NCI-H128 (cell line): ENCODE measurements at regions not wholly inside any gene's neighbourhood (a gene's known extent, or its start where the extent isn't known, plus 50 kb on each side); places are given as distances from the start of the nearest gene placed in this dataset.

ENCODE experiments used
- DNase-seq: peaks from one replicate; lab custom pipeline; 2025; ENCODE audit not compliant: unreplicated experiment; lab: John Stamatoyannopoulos, UW

- DNase-seq = no peak
Observed at GRCh38 chr3:176798680-176799079, 398.6 kb downstream of the TBL1XR1 start.

- DNase-seq = no peak
Observed at GRCh38 chr3:176796371-176796770, 400.9 kb downstream of the TBL1XR1 start.

GRCh38 chr3:176795891-176796290 lies 401.4 kb downstream of the TBL1XR1 start:
- DNase-seq = no peak

DNA sequence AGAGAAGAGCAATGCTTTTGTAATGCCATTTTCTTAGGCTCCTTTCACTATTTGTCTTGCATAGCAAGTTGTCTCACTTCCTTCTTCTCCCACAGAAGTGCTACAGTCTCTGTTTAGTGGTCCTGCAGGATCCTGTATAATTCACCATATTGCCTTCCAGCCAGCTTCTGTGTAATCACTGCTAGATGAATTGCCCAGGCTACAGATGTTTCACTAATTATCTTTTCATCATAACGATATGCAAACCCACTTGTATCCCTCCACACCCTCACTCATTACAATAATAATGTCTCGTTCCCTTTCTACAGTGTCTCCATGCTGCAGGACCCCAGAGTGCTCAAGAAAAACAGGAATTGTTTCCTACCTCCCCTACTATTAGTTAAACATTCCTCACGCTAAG lies 402.9 kb downstream of the TBL1XR1 start:
- no peak for DNase-seq

GRCh38 chr3:176789947-176790346 lies 407.3 kb downstream of the TBL1XR1 start:
- DNase-seq = no peak

DNA sequence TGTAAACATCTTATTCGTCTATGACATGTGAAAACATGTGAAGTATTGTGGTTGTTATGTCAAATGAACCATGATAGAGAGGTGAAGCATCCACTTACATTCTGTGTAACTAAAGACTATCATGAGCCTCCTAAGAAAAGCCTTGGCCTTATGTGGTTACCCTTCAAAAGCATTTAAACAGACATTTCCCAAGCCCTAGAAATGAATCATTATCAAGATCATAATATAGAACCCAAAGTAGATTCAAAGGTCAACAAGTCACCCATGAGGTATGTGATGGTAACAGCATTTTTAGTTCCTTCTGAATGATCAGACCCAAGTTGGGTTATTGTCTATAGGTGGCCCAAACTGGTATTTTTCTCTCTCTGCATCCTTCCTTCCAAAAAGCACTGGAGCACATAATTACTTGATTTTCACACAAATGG lies 408.0 kb downstream of the TBL1XR1 start:
- DNase-seq = no peak

DNA sequence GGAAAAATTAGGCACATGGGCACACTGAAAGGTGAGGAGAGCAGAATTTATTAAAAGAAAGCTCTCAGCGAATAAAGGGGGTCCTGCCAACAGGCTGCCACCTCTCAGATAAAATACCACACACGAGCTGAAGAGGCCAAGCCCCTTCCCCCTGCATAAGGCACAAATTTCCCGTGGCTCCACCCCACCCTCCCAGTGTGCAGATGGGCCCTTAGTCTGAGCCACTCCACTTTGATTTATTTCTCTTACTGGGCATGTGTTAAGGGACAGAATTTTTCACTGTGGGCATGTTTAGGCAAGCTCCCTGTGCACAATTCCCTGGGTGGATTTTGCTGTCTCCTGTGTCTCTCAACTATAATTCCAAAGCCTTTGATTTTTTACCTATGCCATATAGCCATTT lies 409.8 kb downstream of the TBL1XR1 start:
- DNase-seq = no peak

DNA sequence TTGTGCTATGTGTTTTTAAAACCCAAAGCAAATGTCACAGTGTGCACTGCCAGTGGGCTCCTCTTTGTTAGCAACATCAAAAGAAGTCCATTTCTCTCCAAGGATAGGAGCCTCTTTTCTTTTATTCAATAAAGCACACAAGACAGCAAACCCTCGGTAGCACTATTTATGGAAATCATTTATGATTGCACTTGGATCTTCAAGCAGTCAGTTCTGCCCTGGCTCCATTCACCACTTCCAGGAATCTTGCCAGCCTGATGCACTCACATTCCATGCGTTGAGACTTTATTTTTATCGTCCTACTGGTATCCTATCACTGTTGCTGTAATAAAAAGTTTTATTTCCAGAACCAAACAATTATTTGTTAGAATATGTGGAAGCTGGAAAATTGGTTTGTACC lies 412.1 kb downstream of the TBL1XR1 start:
- DNase-seq = no peak

- DNase-seq = no peak
Observed at GRCh38 chr3:176780766-176781165, 416.5 kb downstream of the TBL1XR1 start.

DNA sequence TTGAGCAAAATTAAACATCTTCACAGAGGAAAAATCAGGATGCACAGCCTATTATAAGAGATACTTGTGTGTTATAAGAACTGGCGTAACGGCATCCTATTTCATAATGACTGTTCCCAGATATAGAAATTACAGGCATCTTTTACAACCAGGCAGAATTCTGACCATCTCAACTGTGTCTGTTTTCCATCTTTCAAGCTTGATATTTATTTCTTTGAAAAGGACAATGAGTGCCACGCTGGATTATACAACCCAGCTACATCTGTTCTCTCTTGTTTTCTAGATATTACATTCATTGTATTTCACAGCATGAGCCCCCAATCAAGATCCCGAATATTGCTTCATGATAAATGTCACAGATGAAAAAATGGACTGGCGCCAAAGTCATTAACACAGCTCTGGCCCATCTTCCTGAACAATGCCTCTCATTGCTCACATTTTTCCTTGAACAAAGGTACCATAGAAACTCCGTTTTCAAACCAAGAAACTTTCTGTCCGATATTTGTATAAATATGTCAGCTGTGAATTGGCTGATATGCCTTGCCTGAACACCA lies 420.6 kb downstream of the TBL1XR1 start:
- peak; percentile 57 for DNase-seq

GRCh38 chr3:176769547-176770190 lies 427.6 kb downstream of the TBL1XR1 start:
- DNase-seq = no peak

DNA sequence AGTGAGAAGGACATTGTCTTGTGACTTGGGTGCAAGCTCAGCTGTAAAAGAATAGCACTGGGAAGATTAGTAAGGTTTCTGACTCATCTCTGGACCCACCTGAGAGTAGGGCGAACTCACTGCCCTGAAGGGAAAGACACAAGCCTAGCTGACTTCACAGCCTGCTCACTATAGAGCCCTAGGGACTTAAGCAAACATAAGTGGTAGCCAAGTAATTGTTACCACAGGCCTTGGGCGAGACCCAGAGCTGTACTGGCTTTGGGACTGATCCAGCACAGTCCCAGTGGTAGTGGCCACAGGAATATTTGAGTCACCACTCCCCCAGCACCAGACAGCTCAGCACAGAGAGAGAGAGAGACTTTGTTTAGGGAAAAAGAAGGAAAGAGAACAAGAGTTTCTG lies 429.9 kb downstream of the TBL1XR1 start:
- DNase-seq = no peak

- no peak for DNase-seq
Observed at GRCh38 chr3:176766862-176767261, 430.4 kb downstream of the TBL1XR1 start.

GRCh38 chr3:176765382-176765900 lies 431.8 kb downstream of the TBL1XR1 start:
- DNase-seq = no peak

DNA sequence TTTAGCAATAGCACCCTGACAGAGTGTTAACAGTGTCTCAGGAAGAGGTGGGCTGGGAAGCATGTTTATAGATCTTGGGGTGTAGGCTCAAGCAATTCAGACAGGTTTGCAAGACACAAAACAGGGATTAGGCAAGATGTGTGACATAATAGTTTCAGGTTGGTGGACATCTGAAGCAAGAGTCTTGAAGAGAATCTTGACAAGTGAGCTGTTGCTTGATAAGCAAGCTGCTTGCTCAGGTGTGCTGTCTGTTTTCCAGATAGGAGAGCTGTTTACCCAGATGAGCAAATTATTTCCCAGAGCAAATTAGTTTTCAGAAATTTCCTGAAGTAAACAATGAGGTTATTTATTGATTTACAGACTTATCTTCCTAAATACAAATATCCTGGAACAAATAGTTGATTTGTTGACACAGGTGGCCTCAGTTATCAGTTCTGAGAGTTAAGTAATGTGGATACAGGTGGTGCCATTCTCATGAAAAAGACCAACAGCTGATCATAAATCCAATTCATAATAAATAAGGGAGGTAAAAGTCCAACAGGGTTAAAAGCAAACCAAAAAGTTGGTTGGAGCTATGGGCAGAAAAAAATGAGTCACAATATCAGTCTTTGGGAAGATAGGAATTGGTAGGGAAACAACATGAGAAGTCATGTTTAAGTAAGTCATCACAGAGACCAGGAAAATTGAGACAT lies 437.3 kb downstream of the TBL1XR1 start:
- no peak for DNase-seq

GRCh38 chr3:176757429-176757828 lies 439.9 kb downstream of the TBL1XR1 start:
- no peak for DNase-seq

DNA sequence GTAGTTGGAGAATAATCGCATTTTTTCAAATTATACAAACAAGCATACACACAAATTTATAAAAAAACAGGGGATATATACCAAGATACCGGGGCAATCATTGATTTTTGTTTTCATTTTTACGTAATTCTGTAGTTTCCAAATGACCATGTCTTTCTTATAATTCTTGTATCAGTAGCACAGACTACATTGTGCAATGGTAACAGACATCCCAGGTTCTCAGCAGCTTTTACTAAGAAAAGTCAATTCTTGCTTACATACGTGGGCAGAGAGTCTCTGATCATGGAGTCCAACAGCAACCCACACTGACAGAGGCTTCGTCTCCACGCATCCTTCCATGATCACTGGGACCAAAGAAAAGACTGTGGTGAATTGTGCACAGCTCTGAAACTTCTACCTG lies 441.3 kb downstream of the TBL1XR1 start:
- DNase-seq = no peak

DNA sequence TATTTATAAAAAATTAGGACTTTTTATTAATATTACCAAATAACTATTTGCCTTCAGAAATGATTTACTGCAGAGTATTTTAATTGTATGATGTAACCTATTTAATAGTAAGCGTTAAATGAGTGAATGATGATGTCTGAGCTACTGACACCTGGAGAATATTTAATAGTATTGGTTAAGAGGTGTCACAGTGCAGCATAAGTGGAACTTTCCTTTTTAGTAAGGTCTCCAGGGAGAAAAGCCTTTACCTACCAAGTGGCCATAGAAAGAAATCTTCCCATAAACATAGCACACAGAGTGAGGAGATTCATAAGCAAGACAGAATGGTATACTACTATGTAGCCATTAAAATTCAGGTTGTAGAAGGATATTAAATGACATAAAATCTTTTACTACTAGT lies 441.7 kb downstream of the TBL1XR1 start:
- DNase-seq = no peak

- no peak for DNase-seq
Observed at GRCh38 chr3:176741664-176742047, 455.6 kb downstream of the TBL1XR1 start.

DNA sequence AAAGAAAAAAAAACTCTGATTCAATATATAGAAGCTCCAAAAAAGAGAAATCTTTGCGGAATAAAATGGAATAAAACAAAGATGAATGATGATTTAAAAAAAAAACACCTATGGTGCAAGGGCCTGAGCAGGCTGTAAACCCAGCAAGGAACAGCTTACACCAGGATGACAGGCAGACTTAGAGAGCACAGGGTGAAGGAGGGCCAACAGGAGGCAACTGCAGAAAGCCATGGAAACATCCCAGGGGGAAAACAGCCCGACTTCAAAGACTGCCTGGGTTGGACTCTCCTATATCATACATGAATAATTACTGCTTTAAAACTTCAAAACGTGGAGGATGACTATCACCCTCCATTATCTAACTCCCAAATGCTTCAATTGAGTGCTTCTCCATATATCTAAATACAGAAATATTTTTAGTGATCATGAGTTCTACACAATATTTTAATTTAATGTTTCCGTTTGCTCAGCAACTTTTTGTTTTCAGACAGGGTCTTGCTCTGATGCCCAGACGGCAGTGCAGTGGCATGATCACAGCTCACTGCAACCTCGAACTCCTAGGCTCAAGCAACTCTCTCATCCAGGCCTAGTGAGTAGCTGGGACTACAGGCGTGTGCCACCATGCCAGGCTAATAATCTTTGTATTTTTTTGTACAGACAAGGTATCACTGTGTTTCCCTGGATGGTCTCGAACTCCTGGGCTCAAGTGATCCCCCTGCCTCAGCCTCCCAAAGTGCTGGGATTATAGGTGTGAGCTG lies 456.2 kb downstream of the TBL1XR1 start:
- DNase-seq = no peak

DNA sequence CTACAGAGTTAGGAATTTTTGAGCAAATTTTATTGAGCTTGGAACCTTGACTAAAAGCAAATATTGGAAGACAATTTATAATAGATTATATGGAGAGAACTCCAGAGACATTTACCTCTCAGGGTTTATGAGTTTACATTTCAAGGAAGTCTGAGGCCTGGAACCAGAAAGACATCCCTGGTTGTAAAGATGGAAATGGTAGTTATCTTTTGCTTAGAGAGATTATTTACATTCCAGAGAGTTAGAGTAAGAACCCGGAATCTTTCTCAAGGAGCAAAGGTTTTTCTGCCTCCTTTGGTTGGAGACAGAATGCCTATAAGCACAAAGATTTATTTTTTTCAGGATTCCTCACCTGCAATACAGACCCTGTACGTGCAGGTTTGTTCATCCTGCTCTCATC lies 458.1 kb downstream of the TBL1XR1 start:
- DNase-seq = no peak
